ENCODE measurements at regions not wholly inside any gene's neighbourhood (a gene's known extent, or its start where the extent isn't known, plus 50 kb on each side); places are given as distances from the start of the nearest gene placed in this dataset.
A peak's percentile ranks its signal among the peaks of the same experiment; 100 is the strongest.

DNA sequence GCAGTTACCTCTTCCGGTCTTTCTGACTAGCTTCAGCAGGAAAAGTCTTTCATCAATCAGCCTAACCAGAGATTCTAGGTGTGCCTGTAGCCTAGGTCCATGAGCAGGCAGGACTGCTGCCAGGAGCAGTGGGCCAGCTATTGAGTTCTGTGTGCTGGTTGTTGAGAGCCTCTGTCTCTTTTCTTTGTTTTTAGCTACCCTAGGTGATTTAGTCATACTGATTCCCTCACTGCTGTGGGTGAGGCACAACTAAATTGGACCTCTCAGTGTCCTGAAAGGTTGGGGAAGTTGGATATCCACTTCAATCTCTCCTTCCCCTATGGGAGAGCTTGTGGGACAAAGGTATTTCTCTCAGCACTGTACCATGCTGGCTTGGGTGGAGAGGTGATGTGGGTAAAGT is 354.9 kb downstream of the GPAT3 start:
- Histone ChIP-seq H3K79me2 (ENCODE audit: insufficient read depth, low read length) (no peaks in the 10 kb centered on the region), H4K20me1 (ENCODE audit: control insufficient read depth, insufficient read depth, insufficient read length) (no peaks in the 10 kb centered on the region), H4K91ac (ENCODE audit: insufficient read length, low read depth, low read length) (no peak overlapping the region), H3K4me2 (ENCODE audit: insufficient read depth, insufficient read length, low read length) (no peak overlapping the region), H2BK5ac (ENCODE audit: insufficient read length, low read length) (no peak overlapping the region), H2BK120ac (ENCODE audit: low read depth, low read length, poor library complexity, severe bottlenecking) (no peak overlapping the region), H3K27ac (ENCODE audit: insufficient read length, low read depth, low read length) (no peak overlapping the region), H3K9ac (ENCODE audit: extremely low read depth, insufficient read length, low read length) (no peak overlapping the region), H3K4ac (ENCODE audit: low read depth, low read length) (no peak overlapping the region), H2BK20ac (ENCODE audit: low read depth, low read length, poor library complexity, severe bottlenecking) (no peak overlapping the region), H3K56ac (ENCODE audit: insufficient read length, low read depth, low read length) (no peak overlapping the region), H2AFZ (ENCODE audit: low read length) (peak overlapping the region; percentile 74), H2BK12ac (ENCODE audit: insufficient read length, low read depth, low read length) (no peak overlapping the region), H3K23ac (ENCODE audit: insufficient read length, low read depth, low read length) (no peak overlapping the region), H3K4me1 (ENCODE audit: insufficient read depth, low read length) (no peaks in the 10 kb centered on the region), H2BK15ac (ENCODE audit: low read depth, low read length) (no peak overlapping the region), H4K5ac (ENCODE audit: insufficient read length, low read depth, low read length) (no peak overlapping the region), H3K14ac (ENCODE audit: insufficient read depth, low read length) (no peak overlapping the region), H3K79me1 (ENCODE audit: insufficient read depth, low read depth, low read length, poor library complexity, severe bottlenecking) (no peaks in the 10 kb centered on the region), H3K23me2 (ENCODE audit: insufficient read length, low read depth, low read length, poor library complexity, severe bottlenecking) (no peaks in the 10 kb centered on the region), H3K27me3 (ENCODE audit: insufficient read depth, low read length) (no peaks in the 10 kb centered on the region), H3K9me3 (ENCODE audit: control insufficient read depth, low read depth, low read length) (no peaks in the 10 kb centered on the region), H2AK5ac (ENCODE audit: insufficient read length, low read length) (no peak overlapping the region), H3T11ph (ENCODE audit: low read length) (no peak overlapping the region), H3K18ac (ENCODE audit: insufficient read length, low read depth, low read length) (no peak overlapping the region), H4K8ac (replicated peaks; ENCODE audit: insufficient read length, low read depth, low read length) (no peak overlapping the region)
- H3K36me3 Mint-ChIP-seq (ENCODE audit: insufficient read depth in 1 of 3, low read depth in 3 of 3) = no peaks in the 10 kb centered on the region
- no CpG with 5 or more reads among the region's 1 CpG for WGBS (ENCODE audit: extremely low coverage, insufficient read length, low lambda C conversion rate)
- H3K4me3 Mint-ChIP-seq = no peak overlapping the region
- no peak for TF ChIP-seq CTCF (conservative IDR thresholded peaks at IDR 0.05)
- H3K27ac Mint-ChIP-seq = no peak overlapping the region
- peaks cover 8 to 12% of the 10 kb centered on the region in 2 experiments; a peak in 3 of 4 replicates for H3K4me1 Mint-ChIP-seq
- no peaks in the 10 kb centered on the region for H3K9me3 Mint-ChIP-seq
- H3K27me3 Mint-ChIP-seq (ENCODE audit: low read depth) = no peaks in the 10 kb centered on the region
- DNase-seq = no peak
